IMR-90 (cell line): ENCODE measurements at regions not wholly inside any gene's neighbourhood (a gene's known extent, or its start where the extent isn't known, plus 50 kb on each side); places are given as distances from the start of the nearest gene placed in this dataset.

Source experiments
- ATAC-seq: fragments of 200-7000 bp; cut with Tn5 transposase; 2 replicates; pipeline ENCODE4 v1.9.1; 2020; ENCODE audit warnings: low read depth, mild to moderate bottlenecking, moderate library complexity
- BruUV-seq: library from RNA; stranded (reverse); fragments of 400-500 nt; replicated peaks from 2 replicates; lab custom pipeline; 2021; lab: Mats Ljungman, UMichigan
- CTCF ChIA-PET: fragments of 300-600 bp; formaldehyde crosslinking; extraction: SDS; loops from one replicate; lab custom pipeline; 2021; ENCODE audit warnings: antibody characterized with exemption; lab: Yijun Ruan, JAX
- POLR2A ChIA-PET: fragments of 300-600 bp; sonication (Branson Sonifier 250); formaldehyde crosslinking; loops from one replicate; lab custom pipeline; 2022; ENCODE audit warnings: antibody characterized with exemption; ENCODE audit not compliant: unreplicated experiment; lab: Charles Lee
- DNase-seq: peaks from one replicate; pipeline ENCODE4 v3.0.0; 2013
- H2AFZ ChIP-seq: replicated peaks from 2 replicates; pipeline ENCODE3; 2013; ENCODE audit warnings: low read length, mild to moderate bottlenecking; ENCODE audit not compliant: poor library complexity
- H2AK5ac ChIP-seq: 2 replicates; pipeline ENCODE4 v1.6.1; 2013; ENCODE audit warnings: low read depth, low read length, inconsistent platforms
- H2AK9ac ChIP-seq: replicated peaks from 2 replicates; pipeline ENCODE3; 2013; ENCODE audit warnings: mild to moderate bottlenecking, low read depth, low read length, moderate library complexity; ENCODE audit not compliant: poor library complexity
- H2BK120ac ChIP-seq: 2 replicates; pipeline ENCODE4 v1.6.1; 2013; ENCODE audit warnings: low read depth, low read length, inconsistent platforms
- H2BK15ac ChIP-seq: 3 replicates; pipeline ENCODE4 v1.6.1; 2013; ENCODE audit warnings: low read depth, low read length, inconsistent platforms
- H2BK20ac ChIP-seq: 2 replicates; pipeline ENCODE4 v1.6.1; 2013; ENCODE audit warnings: low read depth, mild to moderate bottlenecking, inconsistent platforms, low read length, moderate library complexity
- H2BK5ac ChIP-seq: 2 replicates; pipeline ENCODE4 v1.6.1; 2013; ENCODE audit warnings: mild to moderate bottlenecking, low read depth, low read length, inconsistent platforms; ENCODE audit not compliant: poor library complexity, severe bottlenecking
- H3K14ac ChIP-seq: replicated peaks from 2 replicates; pipeline ENCODE4 v1.6.1; 2013; ENCODE audit warnings: low read depth, low read length, inconsistent platforms
- H3K18ac ChIP-seq: 2 replicates; pipeline ENCODE4 v1.6.1; 2013; ENCODE audit warnings: low read depth, low read length, control low read depth
- H3K23ac ChIP-seq: 2 replicates; pipeline ENCODE4 v1.6.1; 2013; ENCODE audit warnings: low read depth, low read length, inconsistent platforms
- H3K27ac ChIP-seq: 2 replicates; pipeline ENCODE4 v1.5.1; 2013; ENCODE audit warnings: mild to moderate bottlenecking, control low read depth, low read length; ENCODE audit not compliant: insufficient read depth
- H3K27me3 ChIP-seq: 2 replicates; pipeline ENCODE4 v1.6.1; 2013; ENCODE audit warnings: low read length; ENCODE audit not compliant: control insufficient read depth, insufficient read depth
- H3K36me3 ChIP-seq: 2 replicates; pipeline ENCODE4 v1.6.1; 2013; ENCODE audit warnings: low read length, mixed read lengths; ENCODE audit not compliant: control insufficient read depth, insufficient read depth
- H3K4ac ChIP-seq: 2 replicates; pipeline ENCODE4 v1.6.1; 2013; ENCODE audit warnings: low read depth, low read length, inconsistent platforms
- H3K4me1 ChIP-seq: 2 replicates; pipeline ENCODE4 v1.6.1; 2013; ENCODE audit warnings: low read length, mixed read lengths; ENCODE audit not compliant: control insufficient read depth, insufficient read depth
- H3K4me2 ChIP-seq: 2 replicates; pipeline ENCODE4 v1.6.1; 2013; ENCODE audit warnings: low read depth, mild to moderate bottlenecking, control low read depth, low read length, moderate library complexity
- H3K4me3 ChIP-seq: 2 replicates; pipeline ENCODE4 v1.5.1; 2013; ENCODE audit warnings: low read depth, mild to moderate bottlenecking, control low read depth, low read length, moderate library complexity; ENCODE audit not compliant: insufficient read depth
- H3K56ac ChIP-seq: 2 replicates; pipeline ENCODE4 v1.6.1; 2013; ENCODE audit warnings: low read length, inconsistent platforms; ENCODE audit not compliant: insufficient read depth; ENCODE audit errors: extremely low read depth
- H3K79me1 ChIP-seq, 2 experiments: 2 replicates each; pipeline ENCODE4 v1.6.1; 2013; ENCODE audit warnings: low read length in 2 of 2, inconsistent platforms in 1 of 2, low read depth in 1 of 2
- H3K9ac ChIP-seq: 2 replicates; pipeline ENCODE4 v1.6.1; 2013; ENCODE audit warnings: low read depth, low read length, control low read depth
- H3K9me1 ChIP-seq: 2 replicates; pipeline ENCODE4 v1.6.1; 2013; ENCODE audit warnings: low read length, inconsistent platforms; ENCODE audit not compliant: insufficient read depth
- H3K9me3 ChIP-seq: 2 replicates; pipeline ENCODE4 v1.6.1; 2013; ENCODE audit warnings: low read length; ENCODE audit not compliant: control insufficient read depth, insufficient read depth
- H4K20me1 ChIP-seq: 2 replicates; pipeline ENCODE4 v1.6.1; 2013; ENCODE audit warnings: low read length, inconsistent platforms; ENCODE audit not compliant: insufficient read depth
- H4K5ac ChIP-seq: 2 replicates; pipeline ENCODE4 v1.6.1; 2013; ENCODE audit warnings: mild to moderate bottlenecking, low read depth, low read length, control low read depth
- H4K8ac ChIP-seq, 2 experiments: 2 replicates each; pipeline ENCODE4 v1.6.1; 2013; ENCODE audit warnings: low read depth in 2 of 2, low read length in 2 of 2, control low read depth in 1 of 2, inconsistent platforms in 1 of 2
- H4K91ac ChIP-seq: 2 replicates; pipeline ENCODE4 v1.6.1; 2013; ENCODE audit warnings: low read depth, low read length, inconsistent platforms; ENCODE audit not compliant: insufficient read depth
- BHLHE40 ChIP-seq: fragments of 150-350 bp; IDR thresholded peaks from 2 replicates; pipeline ENCODE4 v1.6.1; 2016; ENCODE audit warnings: mild to moderate bottlenecking, low read depth, low read length
- CEBPB ChIP-seq: IDR thresholded peaks from 2 replicates; pipeline ENCODE4 v1.6.1; 2012; ENCODE audit warnings: low read depth, low read length, improper control_type of control experiment
- CHD1 ChIP-seq: IDR thresholded peaks from 2 replicates; pipeline ENCODE4 v1.6.1; 2012; ENCODE audit warnings: low read depth, low read length, improper control_type of control experiment
- FOS ChIP-seq: fragments of 150-350 bp; IDR thresholded peaks from 2 replicates; pipeline ENCODE4 v1.6.1; 2016; ENCODE audit warnings: low read depth, low read length
- MAFK ChIP-seq: IDR thresholded peaks from 2 replicates; pipeline ENCODE4 v1.6.1; 2012; ENCODE audit warnings: low read depth, low read length, improper control_type of control experiment
- MXI1 ChIP-seq: IDR thresholded peaks from 2 replicates; pipeline ENCODE4 v1.6.1; 2012; ENCODE audit warnings: low read depth, mild to moderate bottlenecking, low read length, moderate library complexity, borderline replicate concordance
- NFE2L2 ChIP-seq: fragments of 150-350 bp; IDR thresholded peaks from 2 replicates; pipeline ENCODE4 v1.6.1; 2016; ENCODE audit warnings: low read depth, mild to moderate bottlenecking, low read length
- POLR2A ChIP-seq: IDR thresholded peaks from 2 replicates; pipeline ENCODE4 v1.6.1; 2012; ENCODE audit warnings: mild to moderate bottlenecking, low read depth, low read length
- RAD21 ChIP-seq: IDR thresholded peaks from 2 replicates; pipeline ENCODE4 v1.6.1; 2012; ENCODE audit warnings: low read length, improper control_type of control experiment
- RFX5 ChIP-seq: IDR thresholded peaks from 2 replicates; pipeline ENCODE4 v1.8.0; 2012; ENCODE audit warnings: low read depth, mild to moderate bottlenecking, low read length, moderate library complexity
- dilution Hi-C: fragments of 300-500 bp; cut with HindIII; formaldehyde crosslinking; loops from one replicate; pipeline ENCODE4 v1.14.3; 2018; ENCODE audit warnings: low sequenced_read_pairs; ENCODE audit not compliant: unreplicated experiment
- in situ Hi-C: fragments of 300-500 bp; cut with MboI; formaldehyde crosslinking; loops from 3 replicates; pipeline ENCODE4 v1.14.3; 2019; ENCODE audit warnings: low sequenced_read_pairs, inconsistent platforms, mixed read lengths
- intact Hi-C: fragments of 100-400 bp; cut with micrococcal nuclease; formaldehyde crosslinking; loops from 2 replicates; pipeline ENCODE4 v1.10.0; 2022
- TF ChIP-seq, protein P1 (sequence below): fragments of 150-350 bp; IDR thresholded peaks from 2 replicates; pipeline ENCODE4 v1.6.1; 2016; ENCODE audit warnings: low read depth, mild to moderate bottlenecking, low read length, moderate library complexity, borderline replicate concordance
- TF ChIP-seq, protein P2 (sequence below): fragments of 150-350 bp; IDR thresholded peaks from 2 replicates; pipeline ENCODE4 v1.6.1; 2017; ENCODE audit warnings: mild to moderate bottlenecking, antibody characterized with exemption, low read length, low read depth
- TF ChIP-seq, protein P3 (sequence below): conservative IDR thresholded peaks from 2 replicates; pipeline ENCODE4 v1.5.1; 2012; ENCODE audit warnings: mild to moderate bottlenecking, low read depth, low read length, improper control_type of control experiment

DNA sequence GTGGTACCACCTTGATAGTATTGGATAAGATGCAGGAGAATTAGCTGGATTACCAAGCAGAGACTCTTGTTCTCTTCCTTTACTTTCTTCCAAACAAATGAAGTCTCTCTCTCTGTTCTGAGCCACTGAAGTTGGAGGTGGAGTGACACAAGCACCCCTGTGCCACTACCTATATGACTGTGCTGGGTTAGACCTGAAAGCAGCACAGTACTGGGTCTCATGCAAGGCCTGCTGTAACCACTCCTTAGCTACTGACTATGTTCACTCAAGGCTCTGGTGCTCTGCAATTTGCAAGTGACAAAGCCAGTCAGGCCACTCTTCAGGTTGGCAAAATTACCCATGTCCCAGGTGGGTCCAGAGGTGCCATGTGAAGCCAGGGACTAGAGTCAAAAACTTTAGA, 389.6 kb upstream of the MAOA start:
- ATAC-seq (no peak), DNase-seq (no peak)
- no peak overlapping the region for H3K4me2 ChIP-seq
- H3K4me1 ChIP-seq, result no peaks in the 10 kb centered on the region
- H3K9ac ChIP-seq, result no peak overlapping the region
- no peak overlapping the region for H3K27ac ChIP-seq
- POLR2A ChIA-PET, result no interaction called here
- no peaks in the 10 kb centered on the region for H4K20me1 ChIP-seq
- H3K14ac ChIP-seq, result no peak overlapping the region
- H2BK120ac ChIP-seq, result no peak overlapping the region
- in situ Hi-C loops, result no loop called here
- no peak overlapping the region for H4K8ac ChIP-seq
- H3K36me3 ChIP-seq, result no peaks in the 10 kb centered on the region
- no peak overlapping the region for H3K4ac ChIP-seq
- dilution Hi-C loops, result no loop called here
- H2BK5ac ChIP-seq, result no peak overlapping the region
- H2AK9ac ChIP-seq, result no peak overlapping the region
- no TSS peak for BruUV-seq
- intact Hi-C loops, result no loop called here
- H3K18ac ChIP-seq, result no peak overlapping the region
- H3K56ac ChIP-seq, result no peak overlapping the region
- TF ChIP-seq NFE2L2, result no peak
- no peak for TF ChIP-seq RFX5
- TF ChIP-seq RAD21, result no peak
- no peak for TF ChIP-seq BHLHE40
- TF ChIP-seq MXI1, result no peak
- no peak for TF ChIP-seq CHD1
- TF ChIP-seq FOS, result no peak
- no peak for TF ChIP-seq MAFK
- TF ChIP-seq POLR2A, result no peak
- TF ChIP-seq, protein P1, sequence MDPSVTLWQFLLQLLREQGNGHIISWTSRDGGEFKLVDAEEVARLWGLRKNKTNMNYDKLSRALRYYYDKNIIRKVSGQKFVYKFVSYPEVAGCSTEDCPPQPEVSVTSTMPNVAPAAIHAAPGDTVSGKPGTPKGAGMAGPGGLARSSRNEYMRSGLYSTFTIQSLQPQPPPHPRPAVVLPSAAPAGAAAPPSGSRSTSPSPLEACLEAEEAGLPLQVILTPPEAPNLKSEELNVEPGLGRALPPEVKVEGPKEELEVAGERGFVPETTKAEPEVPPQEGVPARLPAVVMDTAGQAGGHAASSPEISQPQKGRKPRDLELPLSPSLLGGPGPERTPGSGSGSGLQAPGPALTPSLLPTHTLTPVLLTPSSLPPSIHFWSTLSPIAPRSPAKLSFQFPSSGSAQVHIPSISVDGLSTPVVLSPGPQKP, result no peak
- TF ChIP-seq CEBPB, result no peak
- TF ChIP-seq, protein P2, sequence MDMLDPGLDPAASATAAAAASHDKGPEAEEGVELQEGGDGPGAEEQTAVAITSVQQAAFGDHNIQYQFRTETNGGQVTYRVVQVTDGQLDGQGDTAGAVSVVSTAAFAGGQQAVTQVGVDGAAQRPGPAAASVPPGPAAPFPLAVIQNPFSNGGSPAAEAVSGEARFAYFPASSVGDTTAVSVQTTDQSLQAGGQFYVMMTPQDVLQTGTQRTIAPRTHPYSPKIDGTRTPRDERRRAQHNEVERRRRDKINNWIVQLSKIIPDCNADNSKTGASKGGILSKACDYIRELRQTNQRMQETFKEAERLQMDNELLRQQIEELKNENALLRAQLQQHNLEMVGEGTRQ, result no peak
- TF ChIP-seq, protein P3, sequence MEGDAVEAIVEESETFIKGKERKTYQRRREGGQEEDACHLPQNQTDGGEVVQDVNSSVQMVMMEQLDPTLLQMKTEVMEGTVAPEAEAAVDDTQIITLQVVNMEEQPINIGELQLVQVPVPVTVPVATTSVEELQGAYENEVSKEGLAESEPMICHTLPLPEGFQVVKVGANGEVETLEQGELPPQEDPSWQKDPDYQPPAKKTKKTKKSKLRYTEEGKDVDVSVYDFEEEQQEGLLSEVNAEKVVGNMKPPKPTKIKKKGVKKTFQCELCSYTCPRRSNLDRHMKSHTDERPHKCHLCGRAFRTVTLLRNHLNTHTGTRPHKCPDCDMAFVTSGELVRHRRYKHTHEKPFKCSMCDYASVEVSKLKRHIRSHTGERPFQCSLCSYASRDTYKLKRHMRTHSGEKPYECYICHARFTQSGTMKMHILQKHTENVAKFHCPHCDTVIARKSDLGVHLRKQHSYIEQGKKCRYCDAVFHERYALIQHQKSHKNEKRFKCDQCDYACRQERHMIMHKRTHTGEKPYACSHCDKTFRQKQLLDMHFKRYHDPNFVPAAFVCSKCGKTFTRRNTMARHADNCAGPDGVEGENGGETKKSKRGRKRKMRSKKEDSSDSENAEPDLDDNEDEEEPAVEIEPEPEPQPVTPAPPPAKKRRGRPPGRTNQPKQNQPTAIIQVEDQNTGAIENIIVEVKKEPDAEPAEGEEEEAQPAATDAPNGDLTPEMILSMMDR, result no peak
- no peak overlapping the region for H4K5ac ChIP-seq
- H3K4me3 ChIP-seq, result no peak overlapping the region
- no peak overlapping the region for H2AFZ ChIP-seq
- H3K79me1 ChIP-seq, result no peaks in the 10 kb centered on the region
- no peak overlapping the region for H2BK15ac ChIP-seq
- H3K23ac ChIP-seq, result no peak overlapping the region
- no peak overlapping the region for H2BK20ac ChIP-seq
- CTCF ChIA-PET, result no interaction called here
- no peak overlapping the region for H4K91ac ChIP-seq
- no peaks in the 10 kb centered on the region for H3K9me1 ChIP-seq
- H3K27me3 ChIP-seq, result no peaks in the 10 kb centered on the region; the same call in 1 of the 2 replicates
- H3K9me3 ChIP-seq, result no peaks in the 10 kb centered on the region; the same call in 1 of the 2 replicates
- H2AK5ac ChIP-seq, result no peak overlapping the region
